Sigmoid colon (tissue), 4 donors: ENCODE measurements at regions not wholly inside any gene's neighbourhood (a gene's known extent, or its start where the extent isn't known, plus 50 kb on each side); places are given as distances from the start of the nearest gene placed in this dataset.

Experiments used
- EP300 ChIP-seq, 4 donors: sonication (generic); formaldehyde crosslinking; IDR thresholded peaks; one replicate each; pipeline ENCODE4 v1.6.1; 2017; ENCODE audit warnings: antibody characterized with exemption in 4 of 4
- POLR2A ChIP-seq, 2 donors: fragments of 450-650 bp; IDR thresholded peaks; one replicate each; pipeline ENCODE4 v1.6.1; 2016; ENCODE audit warnings: antibody characterized with exemption in 2 of 2, mild to moderate bottlenecking in 2 of 2, moderate library complexity in 2 of 2
- POLR2AphosphoS5 ChIP-seq, 4 donors: sonication (generic); formaldehyde crosslinking; IDR thresholded peaks; one replicate each; pipeline ENCODE4 v1.6.1; 2017; ENCODE audit warnings: antibody characterized with exemption in 4 of 4
- TF ChIP-seq, protein P1 (sequence below), 4 experiments: fragments of 450-650 bp in 3 of 4; fragments of 200-600 bp in 1 of 4; IDR thresholded peaks; one replicate each; pipeline ENCODE4 v1.5.1; 2016 to 2019; ENCODE audit warnings: antibody characterized with exemption in 4 of 4, mild to moderate bottlenecking in 3 of 4, moderate library complexity in 2 of 4

DNA sequence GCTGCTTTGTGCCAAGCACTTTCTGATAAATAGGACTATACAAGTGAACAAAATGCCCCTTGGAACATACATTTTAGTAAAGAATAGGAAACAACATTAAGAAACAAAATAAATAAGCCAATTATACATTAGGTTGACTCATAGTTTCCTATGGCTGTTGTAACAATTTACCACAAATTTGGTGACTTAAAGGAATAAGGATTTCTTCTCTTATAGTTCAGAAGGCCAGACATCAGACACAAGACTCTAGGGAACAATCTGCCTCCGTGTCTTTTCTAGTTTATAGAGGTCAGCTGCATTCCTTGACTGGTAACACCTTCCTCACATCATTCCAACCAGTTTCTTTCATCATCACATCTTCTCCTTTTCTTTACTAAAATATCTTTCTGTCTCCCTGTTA is 235.9 kb upstream of the PCDH18 start:
- TF ChIP-seq EP300 (IDR thresholded peaks at IDR 0.05), result no peak
- TF ChIP-seq, protein P1, sequence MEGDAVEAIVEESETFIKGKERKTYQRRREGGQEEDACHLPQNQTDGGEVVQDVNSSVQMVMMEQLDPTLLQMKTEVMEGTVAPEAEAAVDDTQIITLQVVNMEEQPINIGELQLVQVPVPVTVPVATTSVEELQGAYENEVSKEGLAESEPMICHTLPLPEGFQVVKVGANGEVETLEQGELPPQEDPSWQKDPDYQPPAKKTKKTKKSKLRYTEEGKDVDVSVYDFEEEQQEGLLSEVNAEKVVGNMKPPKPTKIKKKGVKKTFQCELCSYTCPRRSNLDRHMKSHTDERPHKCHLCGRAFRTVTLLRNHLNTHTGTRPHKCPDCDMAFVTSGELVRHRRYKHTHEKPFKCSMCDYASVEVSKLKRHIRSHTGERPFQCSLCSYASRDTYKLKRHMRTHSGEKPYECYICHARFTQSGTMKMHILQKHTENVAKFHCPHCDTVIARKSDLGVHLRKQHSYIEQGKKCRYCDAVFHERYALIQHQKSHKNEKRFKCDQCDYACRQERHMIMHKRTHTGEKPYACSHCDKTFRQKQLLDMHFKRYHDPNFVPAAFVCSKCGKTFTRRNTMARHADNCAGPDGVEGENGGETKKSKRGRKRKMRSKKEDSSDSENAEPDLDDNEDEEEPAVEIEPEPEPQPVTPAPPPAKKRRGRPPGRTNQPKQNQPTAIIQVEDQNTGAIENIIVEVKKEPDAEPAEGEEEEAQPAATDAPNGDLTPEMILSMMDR (IDR thresholded peaks at IDR 0.05), result no peak
- no peak for TF ChIP-seq POLR2A (IDR thresholded peaks at IDR 0.05)
- TF ChIP-seq POLR2AphosphoS5 (IDR thresholded peaks at IDR 0.05), result no peak
